A673 (cell line): ENCODE measurements at regions not wholly inside any gene's neighbourhood (a gene's known extent, or its start where the extent isn't known, plus 50 kb on each side); places are given as distances from the start of the nearest gene placed in this dataset.

Source experiments
- BruUV-seq: library from RNA; stranded (reverse); fragments of 400-500 nt; replicated peaks from 2 replicates; lab custom pipeline; 2021; lab: Mats Ljungman, UMichigan
- CTCF ChIA-PET: fragments of 300-600 bp; sonication (Branson Sonifier 250); formaldehyde crosslinking; loops from one replicate; lab custom pipeline; 2022; ENCODE audit warnings: antibody characterized with exemption; lab: Charles Lee
- POLR2A ChIA-PET: fragments of 300-600 bp; sonication (Branson Sonifier 250); formaldehyde crosslinking; loops from one replicate; lab custom pipeline; 2022; ENCODE audit warnings: antibody characterized with exemption; ENCODE audit not compliant: low non-redundant PET; lab: Charles Lee
- DNase-seq: peaks from one replicate; pipeline ENCODE4 v3.0.0-alpha.2; 2015; ENCODE audit warnings: low spot score
- H3K27ac ChIP-seq: fragments of 200-600 bp; sonication (generic); 2 replicates; pipeline ENCODE4 v1.5.1; 2016; ENCODE audit warnings: mixed run types, low read depth, mild to moderate bottlenecking, mixed read lengths, antibody characterized with exemption, low read length; ENCODE audit not compliant: poor library complexity, severe bottlenecking
- H3K27me3 ChIP-seq: fragments of 200-600 bp; sonication (generic); replicated peaks from 2 replicates; pipeline ENCODE4 v1.6.1; 2017; ENCODE audit warnings: mixed run types, low read depth, mild to moderate bottlenecking, mixed read lengths, antibody characterized with exemption, low read length; ENCODE audit not compliant: insufficient read depth, poor library complexity
- H3K36me3 ChIP-seq: fragments of 200-600 bp; sonication (generic); 2 replicates; pipeline ENCODE4 v1.6.1; 2016; ENCODE audit warnings: mixed run types, mild to moderate bottlenecking, mixed read lengths, antibody characterized with exemption, low read length; ENCODE audit not compliant: insufficient read depth, poor library complexity, severe bottlenecking
- H3K4me1 ChIP-seq: fragments of 200-600 bp; sonication (generic); 2 replicates; pipeline ENCODE4 v1.6.1; 2017; ENCODE audit warnings: mixed run types, mild to moderate bottlenecking, mixed read lengths, antibody characterized with exemption, low read length; ENCODE audit not compliant: insufficient read depth, poor library complexity, severe bottlenecking
- H3K4me3 ChIP-seq: fragments of 200-600 bp; sonication (generic); 2 replicates; pipeline ENCODE4 v1.5.1; 2016; ENCODE audit warnings: low read depth, mixed run types, mild to moderate bottlenecking, mixed read lengths, low read length; ENCODE audit not compliant: poor library complexity, severe bottlenecking
- H3K9me3 ChIP-seq: fragments of 200-600 bp; sonication (generic); 2 replicates; pipeline ENCODE4 v1.6.1; 2016; ENCODE audit warnings: mixed run types, low read depth, mild to moderate bottlenecking, mixed read lengths, antibody characterized with exemption, low read length; ENCODE audit not compliant: poor library complexity, severe bottlenecking
- EZH2 ChIP-seq: fragments of 200-600 bp; sonication (generic); IDR thresholded peaks from 2 replicates; pipeline ENCODE4 v1.6.1; 2017; ENCODE audit warnings: borderline replicate concordance, low read depth, mild to moderate bottlenecking, mixed read lengths, antibody characterized with exemption, low read length; ENCODE audit not compliant: poor library complexity, severe bottlenecking
- intact Hi-C: fragments of 100-400 bp; cut with micrococcal nuclease; formaldehyde crosslinking; loops from one replicate; pipeline ENCODE4 v1.10.0; 2022; ENCODE audit not compliant: unreplicated experiment
- TF ChIP-seq, protein P1 (sequence below): fragments of 300-800, 200-600 bp; sonication (generic); conservative IDR thresholded peaks from 2 replicates; pipeline ENCODE4 v1.5.1; 2017; ENCODE audit warnings: low read depth, mild to moderate bottlenecking, antibody characterized with exemption, low read length, moderate library complexity, mixed read lengths

DNA sequence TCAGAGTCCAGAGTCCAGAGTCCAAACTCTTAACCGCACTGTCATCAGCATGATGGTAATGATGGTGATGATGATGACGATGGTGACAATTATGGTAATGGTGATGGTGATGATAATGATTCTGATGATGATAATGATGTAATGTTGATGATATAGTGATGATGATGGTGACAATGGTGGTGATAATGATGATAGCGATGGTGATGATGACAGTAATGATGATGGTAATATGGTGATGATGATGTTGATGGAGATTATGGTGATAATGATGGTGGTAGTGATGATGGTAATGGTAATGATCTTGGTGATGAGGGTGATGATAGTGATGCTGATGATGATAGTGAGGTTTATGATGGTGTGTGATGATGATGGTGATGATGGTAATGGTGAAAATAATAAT is 367.8 kb upstream of the CDH4 start:
- H3K27me3 ChIP-seq, result peaks cover 24% of the 10 kb centered on the region
- TF ChIP-seq, protein P1, sequence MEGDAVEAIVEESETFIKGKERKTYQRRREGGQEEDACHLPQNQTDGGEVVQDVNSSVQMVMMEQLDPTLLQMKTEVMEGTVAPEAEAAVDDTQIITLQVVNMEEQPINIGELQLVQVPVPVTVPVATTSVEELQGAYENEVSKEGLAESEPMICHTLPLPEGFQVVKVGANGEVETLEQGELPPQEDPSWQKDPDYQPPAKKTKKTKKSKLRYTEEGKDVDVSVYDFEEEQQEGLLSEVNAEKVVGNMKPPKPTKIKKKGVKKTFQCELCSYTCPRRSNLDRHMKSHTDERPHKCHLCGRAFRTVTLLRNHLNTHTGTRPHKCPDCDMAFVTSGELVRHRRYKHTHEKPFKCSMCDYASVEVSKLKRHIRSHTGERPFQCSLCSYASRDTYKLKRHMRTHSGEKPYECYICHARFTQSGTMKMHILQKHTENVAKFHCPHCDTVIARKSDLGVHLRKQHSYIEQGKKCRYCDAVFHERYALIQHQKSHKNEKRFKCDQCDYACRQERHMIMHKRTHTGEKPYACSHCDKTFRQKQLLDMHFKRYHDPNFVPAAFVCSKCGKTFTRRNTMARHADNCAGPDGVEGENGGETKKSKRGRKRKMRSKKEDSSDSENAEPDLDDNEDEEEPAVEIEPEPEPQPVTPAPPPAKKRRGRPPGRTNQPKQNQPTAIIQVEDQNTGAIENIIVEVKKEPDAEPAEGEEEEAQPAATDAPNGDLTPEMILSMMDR, result no peak
- no peak for TF ChIP-seq EZH2
- no TSS peak for BruUV-seq
- no peak overlapping the region for H3K4me3 ChIP-seq
- H3K9me3 ChIP-seq, result no peaks in the 10 kb centered on the region
- POLR2A ChIA-PET, result no interaction called here
- DNase-seq, result no peak
- H3K36me3 ChIP-seq, result no peaks in the 10 kb centered on the region
- H3K4me1 ChIP-seq, result no peaks in the 10 kb centered on the region
- H3K27ac ChIP-seq, result no peak overlapping the region
- intact Hi-C loops, result no loop called here
- CTCF ChIA-PET, result no interaction called here

DNA sequence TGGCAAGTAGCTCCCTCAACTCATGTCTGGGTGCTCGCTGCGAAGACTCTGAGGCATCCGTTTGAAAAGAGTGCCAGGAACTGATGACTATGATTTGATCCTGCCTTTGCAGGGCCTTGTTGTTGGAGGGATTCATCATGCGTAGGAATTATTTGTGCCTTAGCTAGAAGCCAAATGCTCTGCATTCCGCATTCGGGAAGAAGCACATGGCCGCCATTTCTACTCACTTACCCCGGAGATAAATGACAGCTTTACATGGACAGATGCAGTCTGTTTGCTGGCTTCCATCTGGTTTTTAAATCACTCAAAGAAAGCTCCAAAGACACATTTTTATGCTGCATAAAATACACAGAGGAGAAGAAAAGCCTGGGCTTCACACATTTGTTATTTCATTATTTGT is 363.3 kb upstream of the CDH4 start:
- no peak overlapping the region for H3K4me3 ChIP-seq
- H3K27me3 ChIP-seq, result peaks cover 35% of the 10 kb centered on the region
- no peak overlapping the region for H3K27ac ChIP-seq
- ChIA-PET CTCF (no interaction called here), POLR2A (no interaction called here)
- no peak for DNase-seq
- intact Hi-C loops, result no loop called here
- H3K4me1 ChIP-seq, result no peaks in the 10 kb centered on the region
- BruUV-seq, result no TSS peak
- no peaks in the 10 kb centered on the region for H3K9me3 ChIP-seq
- no peaks in the 10 kb centered on the region for H3K36me3 ChIP-seq
- TF ChIP-seq, protein P1, result no peak
- TF ChIP-seq EZH2, result no peak

DNA sequence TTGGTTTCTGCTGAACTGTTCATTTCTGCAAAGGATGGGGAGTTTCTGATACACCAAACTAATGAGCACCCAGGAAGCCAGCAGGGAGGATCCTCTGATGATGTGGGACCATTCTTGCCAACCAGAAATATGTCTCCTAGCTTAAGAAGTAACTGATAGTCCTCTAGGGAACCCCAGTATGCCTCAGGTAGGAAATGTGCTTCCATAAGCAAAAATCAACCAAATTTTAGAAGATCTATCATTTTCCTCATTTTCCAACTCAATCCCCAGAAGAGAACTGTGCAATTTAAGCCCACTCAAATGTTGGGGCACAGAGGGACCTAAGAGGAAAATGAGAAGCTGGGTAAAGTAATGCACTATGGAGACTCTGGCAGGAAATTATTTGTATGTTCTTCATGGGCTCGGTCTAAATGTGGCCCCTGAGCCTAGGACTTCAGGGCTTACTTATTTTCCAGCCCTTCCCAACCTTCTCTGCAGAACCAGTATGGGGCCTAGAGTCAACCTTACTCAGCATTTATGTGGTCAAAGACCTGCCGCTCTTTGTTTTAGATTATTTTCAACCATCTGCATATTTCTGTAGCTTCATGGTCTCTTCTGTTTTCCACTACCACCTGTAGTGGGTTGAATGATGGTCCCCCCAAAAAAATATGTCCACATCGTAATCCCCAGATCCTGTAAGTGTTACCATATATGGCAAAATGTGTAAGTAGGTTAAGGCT is 359.8 kb upstream of the CDH4 start:
- H3K4me3 ChIP-seq, result no peak overlapping the region
- CTCF ChIA-PET, result no interaction called here

More for the DNA sequence above, 359.8 kb upstream of the CDH4 start:
- no peaks in the 10 kb centered on the region for H3K9me3 ChIP-seq
- H3K27me3 ChIP-seq, result peaks cover 28% of the 10 kb centered on the region
- H3K36me3 ChIP-seq, result no peaks in the 10 kb centered on the region
- POLR2A ChIA-PET, result no interaction called here
- no peaks in the 10 kb centered on the region for H3K4me1 ChIP-seq
- TF ChIP-seq EZH2, result no peak
- TF ChIP-seq, protein P1, result no peak
- BruUV-seq, result no TSS peak
- intact Hi-C loops, result no loop called here
- DNase-seq, result no peak
- no peak overlapping the region for H3K27ac ChIP-seq
